ENCODE measurements at regions not wholly inside any gene's neighbourhood (a gene's known extent, or its start where the extent isn't known, plus 50 kb on each side); places are given as distances from the start of the nearest gene placed in this dataset.

GRCh38 chr1:243921111-243921510 lies 71.1 kb upstream of the AKT3 start:
- no peaks in the 10 kb centered on the region for H3K27me3 ChIP-seq
- intact Hi-C loops (cut with DNase I; ENCODE audit: low total_unique reads): loop anchor here (10.0 kb wide), 1 partner anchor 124 kb away; no protein-coding TSS in a partner anchor
- H3K4me1 ChIP-seq: peaks cover 0 to 71% (median 32%) of the 10 kb centered on the region in 4 donors
- no peaks in the 10 kb centered on the region for H3K9me3 ChIP-seq
- no peak for DNase-seq
- no peaks in the 10 kb centered on the region for H3K36me3 ChIP-seq
- peak overlapping the region in 1 of 2 donors; percentile 7 for H3K27ac ChIP-seq
- no peak for TF ChIP-seq CTCF (IDR thresholded peaks at IDR 0.05)
- no peak overlapping the region for H3K4me3 ChIP-seq

GRCh38 chr1:243917863-243918565 lies 68.0 kb upstream of the AKT3 start:
- Histone ChIP-seq H3K4me3 (peak overlapping the region; percentile 52 to 59), H3K27ac (peak overlapping the region; percentile 42 to 46)

GRCh38 chr1:243917177-243917862 lies 67.3 kb upstream of the AKT3 start:
- no peak for TF ChIP-seq CTCF (IDR thresholded peaks at IDR 0.05)
- Histone ChIP-seq H3K4me1 (peaks cover 0 to 39% (median 10%) of the 10 kb centered on the region in 4 donors), H3K36me3 (no peaks in the 10 kb centered on the region), H3K27ac (peak overlapping the region; percentile 42 to 46), H3K9me3 (no peaks in the 10 kb centered on the region), H3K4me3 (peak overlapping the region; percentile 52 to 59), H3K27me3 (no peaks in the 10 kb centered on the region)
- intact Hi-C loops (cut with DNase I; ENCODE audit: low total_unique reads): loop anchor here (10.0 kb wide), 1 partner anchor 53 kb away; no protein-coding TSS in a partner anchor
- no peak for DNase-seq

More at GRCh38 chr1:243917863-243918565, 68.0 kb upstream of the AKT3 start:
- H3K9me3 ChIP-seq: no peaks in the 10 kb centered on the region
- H3K36me3 ChIP-seq: no peaks in the 10 kb centered on the region
- no peaks in the 10 kb centered on the region for H3K27me3 ChIP-seq
- DNase-seq: no peak
- intact Hi-C loops (cut with DNase I; ENCODE audit: low total_unique reads): loop anchor here (10.0 kb wide), 1 partner anchor 53 kb away; no protein-coding TSS in a partner anchor
- H3K4me1 ChIP-seq: peaks cover 0 to 40% (median 10%) of the 10 kb centered on the region in 4 donors
- no peak for TF ChIP-seq CTCF (IDR thresholded peaks at IDR 0.05)

- Histone ChIP-seq H3K4me3 (no peak overlapping the region), H3K4me1 (peaks cover 0 to 33% (median 10%) of the 10 kb centered on the region in 4 donors), H3K27ac (no peak overlapping the region), H3K9me3 (no peaks in the 10 kb centered on the region), H3K36me3 (no peaks in the 10 kb centered on the region), H3K27me3 (no peaks in the 10 kb centered on the region)
- no peak for TF ChIP-seq CTCF (IDR thresholded peaks at IDR 0.05)
- intact Hi-C loops (cut with DNase I; ENCODE audit: low total_unique reads): loop anchor here (10.0 kb wide), 1 partner anchor 51 kb away; no protein-coding TSS in a partner anchor
- DNase-seq: no peak
These were observed 66.1 kb upstream of the AKT3 start for GRCh38 chr1:243916160-243916559.

- no peaks in the 10 kb centered on the region for H3K36me3 ChIP-seq
- intact Hi-C loops (cut with DNase I; ENCODE audit: low total_unique reads): loop anchor here (10.0 kb wide), 1 partner anchor 48 kb away; no protein-coding TSS in a partner anchor
- no peak for DNase-seq
- no peaks in the 10 kb centered on the region for H3K9me3 ChIP-seq
- H3K4me3 ChIP-seq: no peak overlapping the region
- peaks cover 0 to 9% (median 5%) of the 10 kb centered on the region in 4 donors for H3K4me1 ChIP-seq
- no peak overlapping the region for H3K27ac ChIP-seq
- TF ChIP-seq CTCF (IDR thresholded peaks at IDR 0.05): no peak
- no peaks in the 10 kb centered on the region for H3K27me3 ChIP-seq
These were observed 62.3 kb upstream of the AKT3 start for GRCh38 chr1:243912347-243912746.

Data from tibial artery (tissue), 4 donors.